Fibroblast of pulmonary artery (primary cell): ENCODE measurements at regions not wholly inside any gene's neighbourhood (a gene's known extent, or its start where the extent isn't known, plus 50 kb on each side); places are given as distances from the start of the nearest gene placed in this dataset.

Experiments
- DNase-seq: peaks from one replicate; pipeline ENCODE4 v3.0.0-alpha.2; 2010; ENCODE audit warnings: low read depth
- H3K4me3 ChIP-seq: replicated peaks from 2 replicates; pipeline ENCODE4 v1.5.1; 2011; ENCODE audit warnings: low read depth, mild to moderate bottlenecking, control low read depth, low read length, moderate library complexity
- TF ChIP-seq, protein P1 (sequence below): IDR thresholded peaks from 2 replicates; pipeline ENCODE4 v1.5.1; 2011; ENCODE audit warnings: mild to moderate bottlenecking, control low read depth, low read length, inconsistent platforms; ENCODE audit errors: missing control alignments

DNA sequence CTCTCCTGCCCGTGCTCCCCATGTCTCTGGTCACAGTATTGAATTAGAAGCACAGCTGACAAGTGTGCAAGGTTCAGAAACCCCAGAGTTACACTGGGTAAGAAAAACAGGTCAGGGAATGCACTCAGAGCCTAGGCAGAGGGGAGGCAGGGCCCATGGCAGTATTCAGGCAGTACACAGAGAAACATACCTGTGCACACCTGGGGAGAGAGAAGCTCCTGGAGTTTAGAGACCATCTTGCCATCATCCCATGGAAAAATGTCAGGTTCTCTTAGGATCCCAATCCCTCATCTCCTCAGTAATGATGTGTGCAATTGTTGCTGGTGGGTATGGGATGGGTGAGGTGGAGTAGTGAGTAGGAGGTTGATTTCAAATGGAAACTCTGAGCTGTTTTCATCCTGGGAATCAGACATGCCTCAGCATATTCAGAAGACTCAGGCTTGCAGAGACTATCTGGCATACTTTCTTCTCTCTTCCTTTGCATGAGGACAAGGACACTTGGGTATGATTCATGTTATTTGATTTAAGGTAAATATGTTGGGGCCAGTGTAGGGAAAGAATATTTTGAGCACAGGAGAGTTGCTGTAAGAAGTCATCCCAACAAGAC lies 228.5 kb downstream of the ESM1 start:
- TF ChIP-seq, protein P1, sequence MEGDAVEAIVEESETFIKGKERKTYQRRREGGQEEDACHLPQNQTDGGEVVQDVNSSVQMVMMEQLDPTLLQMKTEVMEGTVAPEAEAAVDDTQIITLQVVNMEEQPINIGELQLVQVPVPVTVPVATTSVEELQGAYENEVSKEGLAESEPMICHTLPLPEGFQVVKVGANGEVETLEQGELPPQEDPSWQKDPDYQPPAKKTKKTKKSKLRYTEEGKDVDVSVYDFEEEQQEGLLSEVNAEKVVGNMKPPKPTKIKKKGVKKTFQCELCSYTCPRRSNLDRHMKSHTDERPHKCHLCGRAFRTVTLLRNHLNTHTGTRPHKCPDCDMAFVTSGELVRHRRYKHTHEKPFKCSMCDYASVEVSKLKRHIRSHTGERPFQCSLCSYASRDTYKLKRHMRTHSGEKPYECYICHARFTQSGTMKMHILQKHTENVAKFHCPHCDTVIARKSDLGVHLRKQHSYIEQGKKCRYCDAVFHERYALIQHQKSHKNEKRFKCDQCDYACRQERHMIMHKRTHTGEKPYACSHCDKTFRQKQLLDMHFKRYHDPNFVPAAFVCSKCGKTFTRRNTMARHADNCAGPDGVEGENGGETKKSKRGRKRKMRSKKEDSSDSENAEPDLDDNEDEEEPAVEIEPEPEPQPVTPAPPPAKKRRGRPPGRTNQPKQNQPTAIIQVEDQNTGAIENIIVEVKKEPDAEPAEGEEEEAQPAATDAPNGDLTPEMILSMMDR = no peak
- DNase-seq = peak; percentile 21
- no peak overlapping the region for H3K4me3 ChIP-seq

DNA sequence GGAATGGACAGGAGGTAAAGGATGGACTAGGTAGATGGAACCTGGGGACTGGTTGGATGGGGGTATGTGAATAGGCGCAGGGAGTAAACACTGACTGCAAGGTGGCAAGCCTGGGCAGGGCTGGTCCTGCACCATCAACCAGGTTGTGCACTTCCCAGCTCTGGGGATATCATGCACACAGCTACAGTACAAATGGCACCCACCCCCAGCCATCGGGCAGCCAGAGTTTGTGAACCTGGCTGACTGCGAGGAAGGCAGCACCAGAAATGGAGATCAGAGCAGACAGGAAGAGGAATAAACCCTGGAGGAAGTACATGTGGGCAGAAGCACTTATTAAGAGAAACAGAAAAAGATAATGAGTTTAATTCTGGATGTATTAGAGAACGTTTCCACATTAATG lies 229.1 kb downstream of the ESM1 start:
- no peak for DNase-seq
- TF ChIP-seq, protein P1 = no peak
- H3K4me3 ChIP-seq = no peak overlapping the region

DNA sequence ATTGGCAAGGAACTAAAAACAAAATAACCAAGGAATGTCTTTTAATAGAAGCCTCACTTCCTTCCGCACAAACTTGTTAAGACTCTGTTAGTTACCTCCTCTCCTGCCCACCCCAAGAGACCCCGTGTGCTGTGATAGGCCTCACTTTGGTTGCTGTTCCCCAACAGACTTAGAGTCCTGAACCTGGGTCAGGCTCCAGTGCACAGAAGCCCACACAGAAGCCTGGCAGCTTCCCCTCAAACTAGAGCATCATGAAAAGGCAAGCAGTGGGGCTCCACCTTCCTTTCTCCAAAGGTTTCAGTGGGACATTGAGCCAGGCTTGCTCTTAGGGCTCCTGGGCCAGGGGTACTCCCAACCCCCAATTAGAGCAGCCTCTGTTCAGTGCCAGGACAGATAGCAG lies 230.5 kb downstream of the ESM1 start:
- no peak overlapping the region for H3K4me3 ChIP-seq
- no peak for DNase-seq
- TF ChIP-seq, protein P1 = no peak

DNA sequence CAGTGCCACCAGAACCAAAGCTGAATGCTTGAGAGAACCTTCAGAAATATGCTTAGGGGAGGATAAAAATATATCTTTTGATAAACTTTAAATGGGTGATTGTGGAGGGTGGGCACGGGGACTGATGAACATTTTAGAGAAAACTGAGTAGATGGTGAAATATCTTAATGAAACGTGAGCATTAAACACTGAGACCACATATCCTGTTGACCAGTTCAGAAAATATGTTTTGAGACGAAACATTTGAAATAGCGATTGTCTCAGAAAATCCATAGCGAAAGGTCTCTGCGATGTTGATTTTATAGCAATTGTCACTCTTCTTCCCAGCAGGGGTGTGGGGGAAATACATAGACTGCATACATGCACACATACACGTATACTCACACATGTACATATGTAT lies 231.0 kb downstream of the ESM1 start:
- TF ChIP-seq, protein P1 = no peak
- no peak overlapping the region for H3K4me3 ChIP-seq
- no peak for DNase-seq

DNA sequence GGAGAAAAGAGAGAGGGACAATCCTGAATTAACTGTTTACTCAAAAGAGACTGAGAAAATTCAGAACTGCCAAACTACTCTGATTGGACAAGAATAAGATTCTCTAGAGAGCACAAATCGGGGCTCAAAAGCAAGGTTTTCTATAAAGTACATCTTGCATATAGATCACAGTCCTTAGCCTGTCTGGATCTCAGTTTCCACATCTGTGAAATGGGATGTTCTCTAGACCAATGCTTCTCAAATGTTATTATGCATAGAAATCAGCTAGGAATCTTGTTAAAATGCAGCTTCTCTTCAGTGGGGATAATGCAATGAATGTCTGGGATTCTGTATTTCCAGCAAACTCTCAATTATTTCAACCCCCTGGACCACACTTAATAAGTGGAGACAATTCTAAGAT lies 231.6 kb downstream of the ESM1 start:
- DNase-seq = no peak
- TF ChIP-seq, protein P1 = no peak
- H3K4me3 ChIP-seq = no peak overlapping the region

DNA sequence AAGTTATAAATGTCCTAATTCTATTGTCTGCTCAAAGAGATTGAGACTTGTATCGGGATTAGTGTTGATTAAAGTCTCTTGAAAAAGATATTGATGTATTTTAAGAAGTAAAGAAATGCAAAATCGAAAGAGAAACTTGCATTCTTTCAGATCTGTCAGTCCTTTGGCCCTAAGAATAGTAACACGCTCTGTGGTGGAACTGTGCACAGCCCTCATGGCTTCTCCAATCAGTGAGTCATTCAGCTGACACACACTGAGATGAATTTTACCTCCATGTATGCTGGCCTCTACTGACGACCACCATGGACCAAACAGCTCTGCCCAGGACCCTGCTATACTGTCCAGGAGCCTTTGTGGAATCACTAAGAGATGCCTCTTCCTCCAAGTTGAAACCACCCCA lies 232.4 kb downstream of the ESM1 start:
- TF ChIP-seq, protein P1 = no peak
- DNase-seq = peak; percentile 56
- H3K4me3 ChIP-seq = no peak overlapping the region

DNA sequence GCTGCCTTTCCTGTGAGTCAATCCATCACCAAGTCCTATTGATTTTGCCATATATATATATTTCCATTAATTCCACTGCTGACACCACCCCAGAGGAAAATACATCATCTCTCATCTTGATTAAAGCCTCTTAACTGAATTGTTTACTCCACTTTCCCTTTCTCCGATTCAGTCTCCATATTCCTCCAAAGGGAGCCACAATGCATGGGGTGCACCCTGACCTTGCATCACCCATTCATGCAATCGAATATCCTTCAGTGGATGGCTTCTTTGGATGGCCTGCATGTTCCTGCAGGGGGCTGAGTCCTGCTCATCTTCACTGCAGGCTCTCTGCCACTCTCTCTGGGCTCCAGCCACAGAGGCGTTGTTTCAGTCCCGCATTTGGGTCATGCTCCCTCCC lies 231.0 kb downstream of the SNX18 start:
- H3K4me3 ChIP-seq = no peak overlapping the region
- TF ChIP-seq, protein P1 = no peak
- no peak for DNase-seq
